OCI-LY1 (cell line): ENCODE measurements at regions not wholly inside any gene's neighbourhood (a gene's known extent, or its start where the extent isn't known, plus 50 kb on each side); places are given as distances from the start of the nearest gene placed in this dataset.
"Not testable (repeated sequence)": the region's sequence is repeated elsewhere in the genome, so short reads cannot be mapped to it uniquely, and the experiment has no call there.

ENCODE experiments used
- CTCF ChIP-seq: fragments of 200-600 bp; sonication (generic), shearing (Covaris generic); IDR thresholded peaks from 2 replicates; pipeline ENCODE4 v1.5.1; 2017; ENCODE audit warnings: mild to moderate bottlenecking, antibody characterized with exemption, low read length, moderate library complexity, mixed read lengths
- EZH2 ChIP-seq: fragments of 200-600 bp; sonication (generic), shearing (Covaris generic); IDR thresholded peaks from 2 replicates; pipeline ENCODE4 v1.8.0; 2017; ENCODE audit warnings: borderline replicate concordance, mixed run types, mild to moderate bottlenecking, antibody characterized with exemption, low read length, moderate library complexity, mixed read lengths

GRCh38 chr16:29351271-29351969 lies 55.1 kb downstream of the NPIPB11 start:
- TF ChIP-seq CTCF, EZH2: not testable (repeated sequence)
